ENCODE measurements at regions not wholly inside any gene's neighbourhood (a gene's known extent, or its start where the extent isn't known, plus 50 kb on each side); places are given as distances from the start of the nearest gene placed in this dataset.

DNA sequence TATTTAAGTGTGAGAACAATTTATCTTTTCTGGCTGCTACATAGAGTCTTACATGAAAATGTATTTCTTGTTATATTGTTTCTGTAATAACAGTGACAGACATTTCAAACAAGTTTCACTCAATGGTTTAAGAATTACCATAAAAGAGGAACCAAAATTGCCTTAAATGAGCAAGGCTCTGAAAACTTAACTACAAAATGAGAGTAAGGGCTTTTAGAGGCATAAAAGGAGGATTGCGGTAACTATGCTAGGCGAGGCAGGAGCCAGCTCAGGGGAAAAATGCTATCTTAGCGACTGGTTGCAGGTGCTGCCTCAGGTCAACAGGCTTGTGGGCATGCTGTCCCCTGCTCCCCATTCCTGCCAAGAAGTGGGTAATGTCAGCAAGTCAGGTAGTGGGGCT is 81.7 kb upstream of the MSI2 start:
- no peak for DNase-seq (ENCODE audit: low spot score)

DNA sequence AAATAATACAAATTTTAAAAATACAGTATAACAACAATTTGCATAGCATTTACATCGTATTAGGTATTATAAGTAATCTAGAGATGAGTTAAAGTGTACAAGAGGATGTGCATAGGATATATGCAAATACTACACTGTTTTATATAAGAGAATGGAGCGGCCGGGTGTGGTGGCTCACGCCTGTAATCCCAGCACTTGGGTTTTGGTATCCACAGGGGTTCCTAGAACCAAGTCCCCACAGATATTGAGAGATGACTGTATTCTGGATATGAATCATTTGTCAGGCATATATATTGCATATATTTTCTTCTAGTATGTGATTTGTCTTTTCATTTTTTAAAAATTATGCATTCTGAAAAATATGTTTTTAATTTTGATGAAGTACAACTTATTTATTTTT is 77.5 kb upstream of the MSI2 start:
- no peak for DNase-seq (ENCODE audit: low spot score)

DNA sequence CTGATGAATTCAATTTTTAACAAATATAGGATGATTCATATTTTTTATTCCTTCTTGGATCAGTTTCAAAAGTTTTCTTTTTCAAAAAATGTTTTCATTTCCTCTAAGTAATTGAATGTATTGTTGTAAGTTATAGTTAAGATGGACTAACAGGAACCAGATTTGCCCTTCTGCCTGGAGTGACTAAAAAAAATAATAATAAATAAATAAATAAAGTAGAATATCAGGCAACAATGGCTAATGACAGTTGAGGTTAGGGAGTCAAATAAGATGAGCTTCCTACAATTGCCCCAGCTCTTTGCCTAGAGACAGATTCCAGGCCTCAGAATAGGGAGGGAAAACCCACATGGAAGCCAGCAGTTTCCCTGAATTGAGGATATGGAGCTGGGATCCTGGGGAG is 73.7 kb upstream of the MSI2 start:
- no peak for DNase-seq (ENCODE audit: low spot score)

DNA sequence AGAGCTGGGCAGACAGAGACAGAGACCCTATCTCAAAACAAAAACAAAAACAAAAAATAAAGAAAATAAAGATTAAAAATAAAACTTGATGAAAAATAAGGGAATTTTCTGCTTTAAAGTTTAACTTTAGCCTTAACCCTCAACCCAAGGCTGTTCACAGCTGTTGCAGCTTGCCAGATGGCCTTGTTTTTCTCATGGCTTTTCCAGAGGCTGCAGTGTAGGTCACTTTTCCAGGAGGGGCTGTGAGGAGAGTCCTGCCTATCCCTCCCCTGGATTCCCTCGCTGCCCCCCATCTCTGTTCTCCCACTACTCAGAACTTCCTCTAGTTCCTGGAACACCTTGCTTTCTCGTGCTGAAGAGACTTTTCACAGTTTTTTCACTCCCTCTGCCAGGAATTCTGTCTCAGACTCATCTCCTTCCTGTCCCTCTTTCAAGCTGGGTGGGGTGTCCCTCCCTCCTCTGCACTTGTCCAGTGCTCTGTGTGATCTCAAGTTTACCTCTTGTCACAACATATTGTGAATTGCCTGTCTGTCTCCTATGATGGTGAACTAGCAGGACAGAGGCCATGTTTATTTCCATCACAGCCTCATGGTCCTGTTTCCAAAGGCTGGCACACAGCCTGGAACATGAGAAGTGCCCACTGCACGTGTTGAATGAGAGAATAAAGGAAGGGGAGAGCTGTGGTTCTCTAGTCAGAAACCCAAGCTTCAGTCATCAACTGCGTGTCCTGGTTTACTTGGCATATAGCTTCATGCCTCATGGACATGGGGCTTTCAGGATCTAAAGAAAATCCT is 69.9 kb upstream of the MSI2 start:
- DNase-seq (ENCODE audit: low spot score): no peak

DNA sequence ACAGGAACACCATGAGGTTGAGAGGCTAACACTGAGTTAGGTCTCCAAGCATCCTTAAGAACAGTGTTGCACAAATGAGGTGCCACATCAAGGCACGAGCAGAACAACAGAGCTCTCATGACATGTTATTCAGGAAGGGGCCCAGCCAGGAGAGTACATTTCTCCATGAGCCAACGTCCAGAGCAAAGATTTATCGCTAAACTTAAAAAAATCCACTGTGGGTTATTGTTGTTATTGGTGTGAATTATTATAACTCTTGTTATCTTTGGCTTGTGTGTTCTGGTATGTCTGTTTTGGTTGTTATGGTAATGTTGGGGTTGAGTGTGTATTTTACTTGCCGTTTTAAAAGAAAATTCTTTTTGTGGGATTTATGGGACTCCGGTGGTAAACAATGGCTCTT is 68.9 kb upstream of the MSI2 start:
- no peak for DNase-seq (ENCODE audit: low spot score)

DNA sequence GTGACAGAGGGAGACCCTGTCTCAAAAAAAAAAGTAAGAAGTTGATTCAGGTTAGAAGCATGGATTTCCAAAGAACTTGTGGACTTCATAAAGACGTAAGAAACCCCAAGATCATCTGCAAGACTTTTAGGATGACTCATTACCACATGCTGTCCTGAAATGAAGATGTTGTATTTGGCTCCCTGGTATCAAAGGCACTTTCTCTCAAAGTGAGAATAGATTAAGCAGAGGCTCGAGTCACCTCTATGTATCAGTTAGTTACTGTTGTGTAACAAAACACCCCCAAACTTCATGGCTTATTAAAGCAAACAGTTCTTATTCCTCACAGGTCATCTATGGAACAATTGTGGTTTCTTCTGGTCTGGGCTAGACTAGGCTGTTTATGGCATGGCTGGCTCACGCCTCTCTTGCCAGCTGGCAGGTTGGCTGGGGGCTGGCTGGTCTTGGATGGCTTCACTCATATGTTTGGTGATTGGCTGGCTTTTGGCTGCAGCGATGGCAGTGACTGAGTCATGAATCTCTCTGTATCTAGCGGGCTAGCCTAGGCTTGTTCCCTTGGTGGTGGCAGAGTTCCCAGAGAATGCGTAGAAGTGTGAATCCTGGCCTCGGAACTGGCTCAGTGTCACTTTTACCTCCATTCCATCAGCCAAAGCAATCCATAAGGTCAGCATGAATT is 60.4 kb upstream of the MSI2 start:
- peak; percentile 8 for DNase-seq (ENCODE audit: low spot score)

DNA sequence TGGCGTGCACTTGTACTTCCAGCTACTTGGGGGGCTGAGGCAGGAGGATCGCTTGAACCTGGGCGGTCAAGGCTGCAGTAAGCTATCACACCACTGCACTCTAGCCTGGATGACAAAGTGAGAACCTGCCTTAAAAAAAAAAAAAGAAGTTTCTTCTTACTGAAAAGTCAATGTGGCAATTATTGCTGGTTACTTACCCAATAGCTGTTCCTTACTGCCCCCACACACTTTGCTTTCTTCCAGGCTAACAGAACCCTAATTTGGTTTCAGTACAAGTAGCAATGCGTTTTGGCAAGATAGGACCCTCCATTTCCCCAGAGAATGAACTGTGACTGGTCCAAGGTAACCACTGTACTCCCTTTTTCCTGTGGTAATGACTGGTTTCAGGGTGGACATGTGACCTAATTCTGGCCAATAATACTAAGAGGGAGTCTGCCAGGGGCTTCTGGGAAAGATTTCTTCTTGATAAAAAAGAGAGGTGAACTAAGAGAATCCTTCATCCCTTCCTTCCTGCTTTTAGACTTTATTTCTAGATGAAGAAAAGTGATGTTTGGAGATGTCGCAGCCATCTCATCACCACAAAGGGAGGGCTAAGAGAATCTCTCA is 58.8 kb upstream of the MSI2 start:
- no peak for DNase-seq (ENCODE audit: low spot score)

DNA sequence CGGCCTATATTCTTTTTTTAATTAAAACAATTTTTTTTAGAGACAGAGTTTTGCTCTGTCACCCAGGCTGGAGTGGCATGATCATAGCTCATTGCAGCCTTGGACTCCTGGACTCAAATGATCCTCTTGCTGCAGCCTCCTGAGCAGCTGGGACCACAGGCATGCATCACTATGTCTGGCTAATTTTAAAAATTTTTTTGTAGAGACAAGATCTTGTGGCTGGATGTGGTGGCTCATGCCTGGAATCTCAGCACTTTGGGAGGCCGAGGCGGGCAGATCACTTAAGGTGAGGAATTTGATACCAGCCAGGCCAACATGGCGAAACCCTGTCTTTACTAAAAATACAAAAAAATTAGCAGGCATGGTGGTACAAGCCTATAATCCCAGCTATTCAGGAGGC is 54.8 kb upstream of the MSI2 start:
- no peak for DNase-seq (ENCODE audit: low spot score)

DNA sequence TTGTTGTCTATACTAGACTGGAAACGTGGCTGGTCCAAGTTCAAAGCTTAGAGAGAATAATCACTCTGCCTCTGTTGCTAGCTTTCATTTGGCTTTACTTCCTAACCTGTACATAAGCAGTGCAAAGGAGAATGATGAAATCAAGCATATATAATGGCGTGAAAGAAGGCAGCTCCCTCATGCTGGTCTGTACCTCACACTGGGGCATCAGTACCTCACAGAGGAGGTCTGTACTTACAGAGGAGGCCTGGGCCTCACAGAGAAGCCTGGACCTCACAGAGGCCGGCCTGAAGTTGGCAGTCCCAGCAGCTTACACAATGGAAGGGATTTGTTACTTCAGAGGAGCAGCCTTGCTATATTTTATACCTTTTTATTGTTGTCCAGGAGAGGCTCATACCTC is 53.3 kb upstream of the MSI2 start:
- DNase-seq (ENCODE audit: low spot score): no peak

Measured in A172 (cell line).